ENCODE measurements at regions not wholly inside any gene's neighbourhood (a gene's known extent, or its start where the extent isn't known, plus 50 kb on each side); places are given as distances from the start of the nearest gene placed in this dataset.

GRCh38 chr6:43913375-43914271 is 143.6 kb downstream of the VEGFA start:
- WGBS, 2 donors = 65 to 66% methylated on average over 2 of the region's 4 CpGs
- TF ChIP-seq, protein P1, sequence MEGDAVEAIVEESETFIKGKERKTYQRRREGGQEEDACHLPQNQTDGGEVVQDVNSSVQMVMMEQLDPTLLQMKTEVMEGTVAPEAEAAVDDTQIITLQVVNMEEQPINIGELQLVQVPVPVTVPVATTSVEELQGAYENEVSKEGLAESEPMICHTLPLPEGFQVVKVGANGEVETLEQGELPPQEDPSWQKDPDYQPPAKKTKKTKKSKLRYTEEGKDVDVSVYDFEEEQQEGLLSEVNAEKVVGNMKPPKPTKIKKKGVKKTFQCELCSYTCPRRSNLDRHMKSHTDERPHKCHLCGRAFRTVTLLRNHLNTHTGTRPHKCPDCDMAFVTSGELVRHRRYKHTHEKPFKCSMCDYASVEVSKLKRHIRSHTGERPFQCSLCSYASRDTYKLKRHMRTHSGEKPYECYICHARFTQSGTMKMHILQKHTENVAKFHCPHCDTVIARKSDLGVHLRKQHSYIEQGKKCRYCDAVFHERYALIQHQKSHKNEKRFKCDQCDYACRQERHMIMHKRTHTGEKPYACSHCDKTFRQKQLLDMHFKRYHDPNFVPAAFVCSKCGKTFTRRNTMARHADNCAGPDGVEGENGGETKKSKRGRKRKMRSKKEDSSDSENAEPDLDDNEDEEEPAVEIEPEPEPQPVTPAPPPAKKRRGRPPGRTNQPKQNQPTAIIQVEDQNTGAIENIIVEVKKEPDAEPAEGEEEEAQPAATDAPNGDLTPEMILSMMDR (IDR thresholded peaks at IDR 0.05) = no peak
- TF ChIP-seq POLR2A (IDR thresholded peaks at IDR 0.05) = no peak
- no peaks in the 10 kb centered on the region for H3K27me3 ChIP-seq
- H3K4me3 ChIP-seq = no peak overlapping the region
- DNase-seq = no peak
- intact Hi-C loops (cut with DNase I) = no loop called here
- no peaks in the 10 kb centered on the region for H3K9me3 ChIP-seq
- no peak overlapping the region for H3K27ac ChIP-seq
- no peaks in the 10 kb centered on the region for H3K36me3 ChIP-seq
- H3K4me1 ChIP-seq = peaks cover 0 to 3% (median 0%) of the 10 kb centered on the region in 3 donors

DNA sequence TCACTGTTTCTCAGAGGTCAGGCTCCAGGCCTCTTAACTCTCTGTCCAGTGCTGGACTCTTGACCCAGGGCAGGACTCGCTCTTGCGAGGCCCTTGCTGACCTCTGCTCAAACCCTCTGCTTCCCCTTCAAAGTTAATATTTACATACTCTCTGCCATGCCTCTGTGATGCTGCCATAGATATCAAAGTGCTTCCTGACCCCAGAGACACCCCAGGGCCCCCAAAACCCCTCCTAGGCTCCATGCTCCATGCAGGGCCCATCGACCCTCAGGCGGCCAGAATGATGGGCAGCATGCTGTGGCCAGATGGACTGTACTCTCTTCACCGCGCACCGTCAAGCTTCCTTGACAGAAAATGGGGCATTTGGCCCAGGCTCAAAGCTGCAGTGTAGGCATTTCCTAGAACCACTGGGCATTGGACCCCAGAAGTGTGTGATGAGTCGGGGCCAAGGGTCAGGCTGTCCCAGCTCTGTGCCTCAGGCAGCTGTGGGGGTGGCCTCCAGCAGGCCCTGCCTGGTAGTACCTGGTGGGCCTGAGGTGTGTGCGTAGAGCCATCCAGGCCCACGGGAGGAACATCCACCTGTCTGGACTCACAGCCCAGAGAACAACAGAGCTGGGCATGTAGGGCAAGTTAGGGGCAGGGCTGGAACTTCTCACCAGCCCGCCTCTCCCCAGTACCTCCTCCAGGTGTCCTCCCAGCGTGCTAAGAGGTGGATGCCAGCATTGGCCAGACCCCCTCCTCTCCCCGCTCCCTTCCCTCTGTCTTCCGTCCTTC is 142.8 kb downstream of the VEGFA start:
- Histone ChIP-seq H3K4me1 (peaks cover 0 to 3% (median 0%) of the 10 kb centered on the region in 3 donors), H3K9me3 (no peaks in the 10 kb centered on the region), H3K4me3 (no peak overlapping the region), H3K27ac (no peak overlapping the region), H3K36me3 (no peaks in the 10 kb centered on the region), H3K27me3 (no peaks in the 10 kb centered on the region)
- TF ChIP-seq, protein P1 (IDR thresholded peaks at IDR 0.05) = no peak
- TF ChIP-seq POLR2A (IDR thresholded peaks at IDR 0.05) = no peak
- DNase-seq = no peak
- intact Hi-C loops (cut with DNase I) = no loop called here
- 82 to 88% methylated on average over 10 to 11 of the region's 14 CpGs for WGBS, 2 donors

GRCh38 chr6:43912116-43912577 is 142.1 kb downstream of the VEGFA start:
- intact Hi-C loops (cut with DNase I) = no loop called here

DNA sequence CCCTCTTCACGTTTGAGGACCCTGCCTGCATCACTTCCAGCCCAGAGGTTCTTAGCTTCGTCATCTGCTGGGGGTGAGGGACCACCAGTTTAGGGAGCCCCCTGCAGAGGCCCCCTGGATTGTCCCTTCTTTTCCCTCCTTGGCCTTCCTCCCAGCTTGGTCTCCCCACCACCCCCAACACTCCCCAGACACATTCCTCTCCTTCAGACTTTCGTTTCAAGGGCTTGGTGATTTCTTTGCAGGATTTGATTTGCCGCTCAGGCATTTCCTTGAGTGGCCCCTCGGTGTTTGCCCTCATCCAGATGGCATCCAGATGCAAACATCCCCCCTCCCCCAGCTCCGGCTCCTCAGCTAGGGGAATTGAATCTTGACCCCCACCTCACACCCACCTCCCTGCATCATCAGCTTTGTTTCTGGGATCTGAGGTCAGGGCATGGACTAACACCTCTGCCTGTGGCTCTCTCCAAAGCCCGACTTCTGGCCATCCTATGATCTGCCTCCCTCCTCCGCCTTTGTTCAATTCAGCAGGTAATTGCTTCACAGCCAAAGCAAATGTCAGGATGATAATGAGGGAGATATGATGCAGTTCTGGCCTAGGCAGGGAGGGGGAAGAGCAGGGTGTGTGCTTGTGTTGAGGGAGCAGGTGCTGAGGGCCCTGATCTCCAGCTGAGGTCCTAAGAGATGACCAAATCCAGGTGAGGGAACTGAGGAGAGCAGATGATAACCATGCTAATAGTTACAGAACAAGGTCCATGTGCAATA is 141.5 kb downstream of the VEGFA start:
- Histone ChIP-seq H3K4me3 (no peak overlapping the region), H3K4me1 (peaks cover 0 to 3% (median 0%) of the 10 kb centered on the region in 3 donors), H3K36me3 (no peaks in the 10 kb centered on the region), H3K9me3 (no peaks in the 10 kb centered on the region), H3K27ac (no peak overlapping the region), H3K27me3 (peaks cover 0 to 5% (median 0%) of the 10 kb centered on the region in 4 donors)
- TF ChIP-seq POLR2A (IDR thresholded peaks at IDR 0.05) = no peak
- TF ChIP-seq, protein P1 (IDR thresholded peaks at IDR 0.05) = no peak
- intact Hi-C loops (cut with DNase I) = no loop called here
- WGBS, 2 donors = 73 to 81% methylated on average over 8 of the region's 8 CpGs
- no peak for DNase-seq

More at GRCh38 chr6:43912116-43912577, 142.1 kb downstream of the VEGFA start:
- H3K4me3 ChIP-seq = no peak overlapping the region
- no peak for TF ChIP-seq POLR2A (IDR thresholded peaks at IDR 0.05)
- TF ChIP-seq, protein P1 (IDR thresholded peaks at IDR 0.05) = no peak
- H3K36me3 ChIP-seq = no peaks in the 10 kb centered on the region
- no peaks in the 10 kb centered on the region for H3K27me3 ChIP-seq
- H3K27ac ChIP-seq = no peak overlapping the region
- no peaks in the 10 kb centered on the region for H3K9me3 ChIP-seq
- peaks cover 0 to 3% (median 0%) of the 10 kb centered on the region in 3 donors for H3K4me1 ChIP-seq
- WGBS, 2 donors = 78 to 83% methylated on average over 7 of the region's 7 CpGs
- DNase-seq = no peak

All from esophagus squamous epithelium (tissue), 5 donors.